ENCODE measurements at regions not wholly inside any gene's neighbourhood (a gene's known extent, or its start where the extent isn't known, plus 50 kb on each side); places are given as distances from the start of the nearest gene placed in this dataset.

DNA sequence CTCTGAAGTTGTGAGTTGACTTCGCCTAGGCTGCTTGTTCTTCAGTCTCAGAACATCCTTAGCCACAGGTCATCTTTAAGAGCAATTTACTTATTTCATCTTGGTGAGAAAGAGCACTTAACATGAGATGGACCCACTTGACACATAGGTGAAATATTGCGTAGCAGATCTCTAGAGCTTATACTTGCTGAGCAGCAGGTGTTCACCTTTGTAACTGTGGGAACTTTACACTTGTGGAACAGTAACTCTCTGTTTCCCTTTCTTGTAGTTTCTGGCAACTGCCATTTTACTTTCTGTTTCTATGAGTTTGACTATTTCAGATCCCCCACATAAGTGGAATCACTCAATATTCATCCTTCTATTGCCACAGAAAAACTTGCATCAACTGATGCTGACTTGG, 95.7 kb downstream of the SLC10A2 start:
- Histone ChIP-seq H3K4me2 (ENCODE audit: insufficient read depth, low read length) (no peak overlapping the region), H3K36me3 (ENCODE audit: control insufficient read depth, insufficient read depth, low read length) (no peaks in the 10 kb centered on the region), H3K4me3 (no peak overlapping the region), H2AFZ (ENCODE audit: low read depth, low read length) (no peak overlapping the region), H4K20me1 (replicated peaks; ENCODE audit: control insufficient read depth, insufficient read depth, low read length) (no peaks in the 10 kb centered on the region), H3K79me2 (ENCODE audit: control insufficient read depth, insufficient read depth, low read length) (no peaks in the 10 kb centered on the region), H3K27ac (ENCODE audit: extremely low read depth, low read depth, low read length) (no peak overlapping the region), H3K9me3 (replicated peaks; ENCODE audit: control insufficient read depth, insufficient read depth, low read depth, low read length) (no peaks in the 10 kb centered on the region), H3K9me1 (ENCODE audit: control insufficient read depth, insufficient read depth, low read length) (no peaks in the 10 kb centered on the region), H3K9ac (ENCODE audit: insufficient read depth in 1 of 2, low read depth in 2 of 2, low read length in 2 of 2) (no peak overlapping the region), H3K4me1 (replicated peaks in 1 of 2; ENCODE audit: control insufficient read depth in 2 of 2, insufficient read depth in 2 of 2, low read length in 2 of 2) (no peaks in the 10 kb centered on the region), H3K27me3 (ENCODE audit: control insufficient read depth in 2 of 2, insufficient read depth in 2 of 2, low read length in 2 of 2) (no peaks in the 10 kb centered on the region)
- FAIRE-seq (no peak), DNase-seq (ENCODE audit: extremely low read depth in 1 of 4, low spot score in 3 of 4) (no peak), ATAC-seq (no peak)
- in situ Hi-C loops (cut with MboI) (no loop called here), intact Hi-C loops (cut with micrococcal nuclease) (no loop called here)
- WGBS (ENCODE audit: insufficient coverage, low coverage, missing lambda C conversion rate): 7% methylated on average over 2 of the region's 2 CpGs
- ChIA-PET CTCF (ENCODE audit: low intra/inter-chr PET ratio) (no interaction called here), POLR2A (no interaction called here)
- TF ChIP-seq HNRNPUL1 (IDR thresholded peaks at IDR 0.05; ENCODE audit: low read length) (no peak), U2AF2 (optimal IDR thresholded peaks at IDR 0.05; ENCODE audit: low read depth, low read length) (no peak), ZBTB17 (CRISPR knock-in tag; IDR thresholded peaks at IDR 0.05) (no peak), TGIF2 (CRISPR knock-in tag; IDR thresholded peaks at IDR 0.05) (no peak), ZKSCAN8 (CRISPR knock-in tag; IDR thresholded peaks at IDR 0.05) (no peak), TRIM28 (IDR thresholded peaks at IDR 0.05) (no peak), ZEB2 (IDR thresholded peaks at IDR 0.05) (no peak), NFIX (CRISPR knock-in tag; IDR thresholded peaks at IDR 0.05; ENCODE audit: low read depth) (no peak), ZNF79 (CRISPR knock-in tag; IDR thresholded peaks at IDR 0.05; ENCODE audit: low read depth) (no peak), ZNF785 (CRISPR knock-in tag; IDR thresholded peaks at IDR 0.05) (no peak), NR2C2 (CRISPR knock-in tag; IDR thresholded peaks at IDR 0.05) (no peak), NR2C2 (tag; IDR thresholded peaks at IDR 0.05) (no peak), MED1 (CRISPR knock-in tag; IDR thresholded peaks at IDR 0.05; ENCODE audit: borderline replicate concordance) (no peak), ZNF197 (CRISPR knock-in tag; IDR thresholded peaks at IDR 0.05; ENCODE audit: low read depth) (no peak), ZNF778 (CRISPR knock-in tag; IDR thresholded peaks at IDR 0.05) (no peak), SREBF2 (CRISPR knock-in tag; IDR thresholded peaks at IDR 0.05) (no peak), COPS2 (conservative IDR thresholded peaks at IDR 0.05) (no peak)
- TF ChIP-seq, protein P1, sequence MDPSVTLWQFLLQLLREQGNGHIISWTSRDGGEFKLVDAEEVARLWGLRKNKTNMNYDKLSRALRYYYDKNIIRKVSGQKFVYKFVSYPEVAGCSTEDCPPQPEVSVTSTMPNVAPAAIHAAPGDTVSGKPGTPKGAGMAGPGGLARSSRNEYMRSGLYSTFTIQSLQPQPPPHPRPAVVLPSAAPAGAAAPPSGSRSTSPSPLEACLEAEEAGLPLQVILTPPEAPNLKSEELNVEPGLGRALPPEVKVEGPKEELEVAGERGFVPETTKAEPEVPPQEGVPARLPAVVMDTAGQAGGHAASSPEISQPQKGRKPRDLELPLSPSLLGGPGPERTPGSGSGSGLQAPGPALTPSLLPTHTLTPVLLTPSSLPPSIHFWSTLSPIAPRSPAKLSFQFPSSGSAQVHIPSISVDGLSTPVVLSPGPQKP (CRISPR knock-in tag; IDR thresholded peaks at IDR 0.05): no peak
- TF ChIP-seq, protein P2, sequence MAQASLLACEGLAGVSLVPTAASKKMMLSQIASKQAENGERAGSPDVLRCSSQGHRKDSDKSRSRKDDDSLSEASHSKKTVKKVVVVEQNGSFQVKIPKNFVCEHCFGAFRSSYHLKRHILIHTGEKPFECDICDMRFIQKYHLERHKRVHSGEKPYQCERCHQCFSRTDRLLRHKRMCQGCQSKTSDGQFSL (CRISPR knock-in tag; IDR thresholded peaks at IDR 0.05): no peak
- TF ChIP-seq, protein P2 (tag; IDR thresholded peaks at IDR 0.05): no peak
- TF ChIP-seq, protein P3, sequence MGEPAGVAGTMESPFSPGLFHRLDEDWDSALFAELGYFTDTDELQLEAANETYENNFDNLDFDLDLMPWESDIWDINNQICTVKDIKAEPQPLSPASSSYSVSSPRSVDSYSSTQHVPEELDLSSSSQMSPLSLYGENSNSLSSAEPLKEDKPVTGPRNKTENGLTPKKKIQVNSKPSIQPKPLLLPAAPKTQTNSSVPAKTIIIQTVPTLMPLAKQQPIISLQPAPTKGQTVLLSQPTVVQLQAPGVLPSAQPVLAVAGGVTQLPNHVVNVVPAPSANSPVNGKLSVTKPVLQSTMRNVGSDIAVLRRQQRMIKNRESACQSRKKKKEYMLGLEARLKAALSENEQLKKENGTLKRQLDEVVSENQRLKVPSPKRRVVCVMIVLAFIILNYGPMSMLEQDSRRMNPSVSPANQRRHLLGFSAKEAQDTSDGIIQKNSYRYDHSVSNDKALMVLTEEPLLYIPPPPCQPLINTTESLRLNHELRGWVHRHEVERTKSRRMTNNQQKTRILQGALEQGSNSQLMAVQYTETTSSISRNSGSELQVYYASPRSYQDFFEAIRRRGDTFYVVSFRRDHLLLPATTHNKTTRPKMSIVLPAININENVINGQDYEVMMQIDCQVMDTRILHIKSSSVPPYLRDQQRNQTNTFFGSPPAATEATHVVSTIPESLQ (CRISPR knock-in tag; IDR thresholded peaks at IDR 0.05): no peak
- no TSS peak for BruUV-seq (replicated peaks)

All from K562 (cell line).